GM12891 (cell line): ENCODE measurements at regions not wholly inside any gene's neighbourhood (a gene's known extent, or its start where the extent isn't known, plus 50 kb on each side); places are given as distances from the start of the nearest gene placed in this dataset.
"Not testable (repeated sequence)": the region's sequence is repeated elsewhere in the genome, so short reads cannot be mapped to it uniquely, and the experiment has no call there.

Experiments used
- DNase-seq: peaks from one replicate; pipeline ENCODE4 v3.0.0; 2011; ENCODE audit warnings: low spot score; ENCODE audit not compliant: insufficient read length
- FAIRE-seq: peaks from 2 replicates; lab custom pipeline; 2011; peaks lifted over from hg19 to GRCh38; lab: Jason Lieb, UNC
- PAX5 ChIP-seq: IDR thresholded peaks from 2 replicates; pipeline ENCODE4 v1.6.1; 2011; ENCODE audit warnings: low read length, moderate library complexity, mild to moderate bottlenecking; ENCODE audit not compliant: insufficient read depth, severe bottlenecking
- POLR2A ChIP-seq: IDR thresholded peaks from 2 replicates; pipeline ENCODE4 v1.6.1; 2011; ENCODE audit warnings: low read depth, low read length, control low read depth
- POLR2AphosphoS5 ChIP-seq: IDR thresholded peaks from 2 replicates; pipeline ENCODE4 v1.6.1; 2011; ENCODE audit warnings: low read depth, low read length, control low read depth
- POU2F2 ChIP-seq: IDR thresholded peaks from 2 replicates; pipeline ENCODE4 v1.6.1; 2011; ENCODE audit warnings: low read depth, mild to moderate bottlenecking, control low read depth, low read length, moderate library complexity
- SPI1 ChIP-seq: IDR thresholded peaks from 2 replicates; pipeline ENCODE4 v1.6.1; 2011; ENCODE audit warnings: low read depth, low read length, control low read depth
- TAF1 ChIP-seq: IDR thresholded peaks from 2 replicates; pipeline ENCODE4 v1.6.1; 2011; ENCODE audit warnings: low read depth, low read length, control low read depth

DNA sequence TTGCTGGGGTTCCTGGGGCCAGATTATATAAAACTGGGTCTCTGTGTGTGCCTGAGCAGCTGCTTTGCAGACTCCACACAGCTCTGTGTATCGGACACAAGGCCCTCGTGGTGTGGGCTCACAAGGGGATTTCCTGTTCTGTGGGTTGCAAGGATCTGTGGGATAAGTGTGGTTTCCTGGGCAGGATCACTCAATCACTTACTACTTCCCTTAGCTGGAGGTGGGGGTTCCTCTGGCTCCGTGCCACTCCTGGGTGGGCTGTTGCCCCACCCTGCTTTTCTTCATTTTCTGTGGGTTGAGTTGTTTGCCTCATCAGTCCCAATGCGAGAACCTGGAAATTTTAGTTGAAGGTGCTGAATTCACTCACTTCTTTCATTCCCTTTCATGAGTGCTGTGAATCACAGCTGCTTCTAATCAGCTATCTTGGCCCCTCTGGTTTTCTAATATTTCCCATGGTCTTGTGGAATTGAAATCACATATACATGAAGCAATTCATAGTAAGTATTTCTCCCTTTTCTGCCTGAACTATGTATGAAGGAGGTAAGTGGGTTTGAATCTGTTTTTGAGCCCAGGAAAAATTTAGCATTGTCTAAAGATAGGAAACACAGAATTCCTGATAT, 196.3 kb downstream of the DCDC2C start:
- DNase-seq, result no peak
- FAIRE-seq, result no peak
- no peak for TF ChIP-seq SPI1
- TF ChIP-seq POLR2A, result no peak
- TF ChIP-seq POU2F2, result no peak
- TF ChIP-seq PAX5, result no peak
- TF ChIP-seq TAF1, result no peak
- no peak for TF ChIP-seq POLR2AphosphoS5

DNA sequence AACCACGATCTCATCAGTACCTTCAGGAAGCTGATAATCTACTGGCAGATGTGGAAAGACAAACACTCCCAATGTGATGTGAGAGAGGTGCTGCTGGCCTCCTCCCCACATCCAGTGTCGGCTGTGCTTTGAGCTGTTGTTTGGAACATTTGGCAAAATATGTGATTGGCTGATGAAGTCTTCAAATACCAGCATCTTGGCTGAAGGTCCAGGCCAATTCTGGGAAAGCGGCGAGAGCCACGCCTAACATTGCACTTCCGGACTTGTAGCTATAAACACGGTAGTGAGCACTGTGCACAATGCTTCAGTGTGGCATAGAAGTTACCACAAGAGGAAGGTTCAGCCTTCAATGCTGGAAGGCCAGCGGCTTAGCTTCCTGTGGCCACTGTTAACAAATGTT, 198.8 kb downstream of the DCDC2C start:
- TF ChIP-seq SPI1, result no peak
- no peak for TF ChIP-seq POU2F2
- TF ChIP-seq POLR2AphosphoS5, result no peak
- TF ChIP-seq POLR2A, result no peak
- TF ChIP-seq PAX5, result no peak
- no peak for TF ChIP-seq TAF1
- FAIRE-seq (no peak), DNase-seq (no peak)

DNA sequence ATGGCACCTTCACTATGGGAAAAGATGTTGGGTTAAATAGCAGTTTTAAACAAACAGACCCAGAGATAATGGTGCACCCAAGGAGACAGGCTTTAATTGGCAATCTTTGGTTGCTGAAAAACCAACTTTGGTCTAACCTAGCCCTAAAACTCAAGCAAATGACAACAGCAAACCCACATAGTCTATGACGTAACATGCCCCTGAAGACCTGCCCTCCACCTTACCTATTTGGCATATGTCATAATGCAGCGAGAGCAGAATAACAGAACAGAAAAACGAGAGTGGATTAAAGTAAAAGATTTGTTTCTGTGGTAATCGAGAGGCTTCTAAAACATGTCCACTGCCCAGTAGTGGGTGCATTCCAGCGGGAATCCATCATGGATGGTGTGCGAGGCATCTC, 200.7 kb downstream of the DCDC2C start:
- DNase-seq (no peak), FAIRE-seq (no peak)
- TF ChIP-seq POU2F2 (no peak), TAF1 (no peak), PAX5 (no peak)

DNA sequence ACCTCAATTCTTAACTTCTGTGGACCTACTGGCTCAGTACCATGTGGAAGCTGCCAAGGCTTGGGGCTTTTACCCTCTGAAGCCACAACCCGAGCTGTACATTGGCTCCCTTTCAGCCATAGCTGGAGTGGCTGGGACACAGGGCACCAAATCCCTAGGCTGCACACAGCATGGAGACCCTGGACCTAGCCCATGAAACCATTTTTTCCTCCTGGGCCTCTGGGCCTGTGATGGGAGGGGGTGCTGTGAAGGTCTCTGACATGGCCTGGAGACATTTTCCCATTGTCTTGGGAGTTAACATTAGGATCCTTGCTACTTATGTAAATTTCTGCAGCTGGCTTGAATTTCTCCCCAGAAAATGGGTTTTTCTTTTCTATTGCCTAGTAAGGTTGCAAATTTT, 205.1 kb downstream of the DCDC2C start:
- not testable (repeated sequence) for FAIRE-seq, DNase-seq

DNA sequence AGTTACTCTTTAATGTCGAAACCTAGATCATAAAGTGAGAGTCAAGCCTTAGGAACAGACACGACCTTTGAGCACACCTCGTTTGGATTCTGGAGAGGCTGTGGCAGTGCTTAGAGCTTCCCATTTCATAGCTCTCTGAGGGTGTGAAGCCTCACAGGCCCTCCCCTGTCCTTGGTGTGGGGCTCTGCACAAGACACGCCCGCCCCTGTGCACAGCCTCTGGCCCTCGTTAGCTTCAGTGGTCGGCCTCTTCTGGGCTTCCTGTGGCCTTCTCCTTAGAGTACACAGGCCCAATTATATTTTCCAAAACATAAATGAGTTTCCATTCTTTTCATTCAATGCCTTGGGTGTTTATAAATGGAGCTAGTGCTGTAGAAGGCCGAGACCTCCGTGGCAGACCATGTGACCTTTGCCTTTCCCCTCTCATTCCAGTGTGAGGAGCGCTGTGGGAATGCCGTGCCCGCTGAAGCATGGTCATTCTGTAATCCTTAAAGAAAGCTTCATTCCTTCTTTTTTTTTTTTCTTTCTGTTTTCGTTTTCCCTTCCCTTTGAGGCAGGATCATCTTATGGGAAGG, 208.6 kb downstream of the DCDC2C start:
- TF ChIP-seq SPI1, result no peak
- no peak for TF ChIP-seq TAF1
- no peak for TF ChIP-seq POLR2AphosphoS5
- TF ChIP-seq PAX5, result no peak
- TF ChIP-seq POLR2A, result no peak
- TF ChIP-seq POU2F2, result no peak
- no peak for DNase-seq
- FAIRE-seq, result no peak

DNA sequence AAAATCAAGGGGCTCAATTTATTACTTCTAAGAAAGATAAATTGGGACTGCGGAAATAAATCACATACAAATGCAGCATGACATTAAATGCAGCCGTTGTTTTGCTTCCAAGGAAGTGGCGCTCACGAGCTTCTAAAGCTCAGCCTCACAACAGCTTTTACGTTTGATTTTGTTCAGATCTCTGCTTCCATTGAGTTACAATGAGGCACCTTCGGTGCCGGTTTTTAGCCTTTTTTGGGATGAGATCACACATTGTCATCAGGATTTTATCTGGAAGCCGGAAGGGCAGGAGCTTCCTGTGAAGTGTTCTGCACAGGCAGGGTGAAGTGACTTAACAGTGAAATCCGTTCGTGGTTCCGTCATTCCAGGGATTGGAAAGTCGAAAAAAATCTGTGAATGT, 209.8 kb downstream of the DCDC2C start:
- no peak for TF ChIP-seq PAX5
- TF ChIP-seq POLR2A, result no peak
- TF ChIP-seq TAF1, result no peak
- no peak for TF ChIP-seq POU2F2
- TF ChIP-seq POLR2AphosphoS5, result no peak
- no peak for TF ChIP-seq SPI1
- no peak for FAIRE-seq

DNA sequence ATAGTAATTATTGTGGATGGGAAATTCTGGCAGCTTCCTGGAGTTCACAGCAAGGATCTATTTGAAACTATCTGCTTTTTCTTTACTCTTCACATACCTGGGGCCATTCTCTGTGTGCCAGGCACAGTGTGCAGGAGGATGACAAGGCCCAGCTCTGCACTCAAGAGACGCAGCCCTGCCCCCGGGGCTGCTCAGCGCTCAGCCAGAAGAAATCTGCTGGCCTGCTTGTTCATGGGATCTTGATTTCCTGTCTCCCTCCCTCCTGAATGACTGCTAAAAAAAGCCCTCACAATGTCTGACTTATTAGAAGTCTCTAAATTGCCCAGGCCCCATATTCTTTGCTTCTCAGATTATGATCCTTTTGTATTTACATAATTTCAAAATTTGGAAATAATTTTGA, 210.9 kb downstream of the DCDC2C start:
- FAIRE-seq (no peak), DNase-seq (no peak)
- TF ChIP-seq POLR2A (no peak), POU2F2 (no peak), POLR2AphosphoS5 (no peak), TAF1 (no peak)

More for the DNA sequence above, 209.8 kb downstream of the DCDC2C start:
- DNase-seq, result no peak

DNA sequence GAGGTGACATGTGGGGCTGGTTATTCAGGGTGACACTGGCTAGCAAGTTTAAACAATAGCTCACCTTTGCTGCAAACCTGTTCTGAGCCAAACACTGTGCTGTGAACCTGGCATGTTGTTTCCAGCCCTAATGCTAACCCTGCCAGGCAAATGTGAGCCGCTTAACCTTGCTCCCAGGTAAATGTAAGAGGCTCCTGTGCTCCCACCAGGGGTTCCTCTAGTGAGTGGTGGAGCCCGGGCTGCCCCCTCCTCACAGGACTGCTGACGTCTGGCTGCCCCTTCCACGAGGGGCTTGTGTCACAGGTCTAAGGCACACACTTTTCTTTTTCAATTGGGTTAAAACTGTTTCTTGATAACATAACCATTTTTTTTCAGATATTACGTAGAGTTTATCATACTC, 223.7 kb downstream of the DCDC2C start:
- DNase-seq, result no peak
- no peak for FAIRE-seq

DNA sequence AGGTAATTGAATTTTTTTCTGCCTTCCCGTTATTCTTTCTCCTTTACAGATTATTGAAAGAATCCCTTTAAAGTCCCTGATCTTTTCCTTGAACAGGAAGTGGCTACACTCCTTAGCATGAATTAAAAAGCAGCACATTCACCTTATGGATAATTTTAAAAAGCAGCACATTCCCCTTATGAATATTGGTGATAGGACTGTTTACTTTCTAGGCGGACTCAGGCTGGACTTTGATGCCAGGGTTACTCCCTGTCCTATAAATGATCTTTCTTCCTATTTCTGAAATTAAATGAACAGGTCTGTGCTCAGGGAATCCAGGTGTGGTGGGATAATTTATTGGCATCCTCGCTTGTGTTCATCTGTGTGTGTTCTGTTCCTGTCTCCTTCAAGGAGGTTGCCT, 226.0 kb downstream of the DCDC2C start:
- TF ChIP-seq PAX5 (no peak), POLR2AphosphoS5 (no peak), POLR2A (no peak), POU2F2 (no peak), TAF1 (no peak), SPI1 (no peak)
- FAIRE-seq, result no peak
- no peak for DNase-seq

More for the DNA sequence above, 223.7 kb downstream of the DCDC2C start:
- TF ChIP-seq POU2F2, result no peak
- no peak for TF ChIP-seq PAX5
- TF ChIP-seq TAF1, result no peak
- TF ChIP-seq POLR2A, result no peak

DNA sequence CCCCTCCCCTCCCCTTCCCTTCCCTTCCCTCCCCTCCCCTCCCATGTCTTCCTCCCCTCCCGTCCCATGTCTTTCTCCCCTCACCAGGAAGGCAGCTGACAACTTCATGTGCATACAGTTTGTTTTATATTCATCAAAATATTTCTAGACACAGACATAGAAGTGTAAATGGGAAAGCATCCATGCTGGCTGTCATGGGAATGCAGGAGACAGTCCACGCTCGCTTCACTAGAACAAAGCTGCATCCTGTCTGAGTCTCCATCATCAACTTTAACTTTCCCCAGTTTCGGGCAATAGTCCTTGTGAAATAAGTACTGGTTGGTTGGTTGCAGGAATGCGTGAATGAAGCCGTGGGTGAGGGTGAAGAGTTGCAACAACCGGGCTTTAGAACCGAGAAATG, 226.9 kb downstream of the DCDC2C start:
- no peak for DNase-seq
- no peak for TF ChIP-seq POLR2AphosphoS5
- TF ChIP-seq PAX5, result no peak
- no peak for TF ChIP-seq POU2F2
- TF ChIP-seq POLR2A, result no peak
- no peak for TF ChIP-seq SPI1
- TF ChIP-seq TAF1, result no peak
- FAIRE-seq, result no peak

DNA sequence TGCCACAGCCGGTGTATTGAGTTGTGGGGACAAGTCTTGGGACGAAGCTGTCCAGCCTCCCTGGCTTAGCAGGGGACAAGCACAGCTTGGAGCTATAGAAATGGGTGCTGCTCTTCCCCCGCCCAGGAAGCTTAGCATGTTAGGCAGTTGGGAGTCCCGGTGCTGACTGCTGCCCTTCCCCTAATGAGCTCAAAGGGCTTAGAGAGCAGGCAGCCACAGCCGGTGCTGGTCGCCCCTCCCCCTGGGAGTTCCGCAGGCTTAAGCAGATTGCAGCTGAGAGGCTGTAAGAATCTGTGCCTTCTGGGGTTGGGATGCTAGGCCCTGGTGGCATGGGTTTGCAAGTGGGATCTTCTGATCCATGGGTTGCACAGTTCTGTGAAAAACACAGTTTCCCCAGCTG, 237.3 kb downstream of the DCDC2C start:
- no peak for FAIRE-seq
- no peak for TF ChIP-seq POLR2AphosphoS5
- no peak for TF ChIP-seq TAF1
- TF ChIP-seq SPI1, result no peak
- no peak for TF ChIP-seq PAX5
- no peak for TF ChIP-seq POU2F2
- TF ChIP-seq POLR2A, result no peak
- no peak for DNase-seq

DNA sequence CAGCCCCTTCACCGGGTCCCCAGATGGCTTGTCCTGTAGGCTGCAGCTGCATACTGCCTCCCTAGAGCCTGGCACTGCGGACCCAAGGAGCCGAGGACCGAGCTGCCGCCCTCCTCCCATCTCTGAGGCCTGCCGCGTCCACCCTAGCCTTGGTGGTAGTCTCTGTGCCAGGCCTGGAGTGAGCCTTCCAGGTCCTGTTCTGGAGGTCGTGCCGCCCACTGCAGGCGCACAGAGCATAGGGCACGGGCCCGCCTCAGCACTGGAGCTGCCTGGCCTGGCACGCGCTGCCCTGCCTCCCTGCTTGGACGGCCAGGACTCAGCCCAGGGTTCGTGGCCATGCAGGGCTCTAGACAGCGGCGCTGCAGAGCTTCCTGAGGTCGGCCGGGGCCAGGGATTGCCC, 239.5 kb downstream of the DCDC2C start:
- DNase-seq, result no peak
- TF ChIP-seq POLR2A, result no peak
- TF ChIP-seq SPI1, result no peak
- FAIRE-seq, result no peak
